GM12891 (cell line): ENCODE measurements at regions not wholly inside any gene's neighbourhood (a gene's known extent, or its start where the extent isn't known, plus 50 kb on each side); places are given as distances from the start of the nearest gene placed in this dataset.

Experiments used
- DNase-seq: peaks from one replicate; pipeline ENCODE4 v3.0.0; 2011; ENCODE audit warnings: low spot score; ENCODE audit not compliant: insufficient read length
- FAIRE-seq: peaks from 2 replicates; lab custom pipeline; 2011; peaks lifted over from hg19 to GRCh38; lab: Jason Lieb, UNC
- PAX5 ChIP-seq: IDR thresholded peaks from 2 replicates; pipeline ENCODE4 v1.6.1; 2011; ENCODE audit warnings: low read length, moderate library complexity, mild to moderate bottlenecking; ENCODE audit not compliant: insufficient read depth, severe bottlenecking
- POLR2A ChIP-seq: IDR thresholded peaks from 2 replicates; pipeline ENCODE4 v1.6.1; 2011; ENCODE audit warnings: low read depth, low read length, control low read depth
- POLR2AphosphoS5 ChIP-seq: IDR thresholded peaks from 2 replicates; pipeline ENCODE4 v1.6.1; 2011; ENCODE audit warnings: low read depth, low read length, control low read depth
- POU2F2 ChIP-seq: IDR thresholded peaks from 2 replicates; pipeline ENCODE4 v1.6.1; 2011; ENCODE audit warnings: low read depth, mild to moderate bottlenecking, control low read depth, low read length, moderate library complexity
- SPI1 ChIP-seq: IDR thresholded peaks from 2 replicates; pipeline ENCODE4 v1.6.1; 2011; ENCODE audit warnings: low read depth, low read length, control low read depth
- TAF1 ChIP-seq: IDR thresholded peaks from 2 replicates; pipeline ENCODE4 v1.6.1; 2011; ENCODE audit warnings: low read depth, low read length, control low read depth

DNA sequence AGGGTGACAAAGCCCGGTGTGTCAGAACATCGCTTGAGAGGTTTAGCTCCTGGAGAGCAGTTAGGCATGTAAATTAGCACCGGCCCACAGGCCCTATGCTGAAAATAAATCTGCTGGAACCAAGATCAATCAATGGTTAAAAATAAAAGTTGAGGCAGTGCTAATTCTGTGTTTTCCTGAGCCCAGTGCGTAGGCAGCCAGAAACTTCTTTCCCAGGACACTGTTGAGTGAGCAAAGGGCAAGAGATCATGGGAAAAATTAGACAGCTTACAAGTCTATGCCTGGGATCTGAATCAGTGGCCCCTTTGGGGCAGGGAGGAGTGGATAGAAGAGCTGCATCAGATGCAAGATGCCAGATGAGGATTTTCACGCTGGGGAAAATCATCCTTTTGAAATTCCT lies 539.2 kb downstream of the BUD13 start:
- DNase-seq (no peak), FAIRE-seq (no peak)
- no peak for TF ChIP-seq SPI1
- TF ChIP-seq TAF1 = no peak
- TF ChIP-seq POLR2AphosphoS5 = no peak
- no peak for TF ChIP-seq POLR2A
- no peak for TF ChIP-seq POU2F2
- TF ChIP-seq PAX5 = no peak

DNA sequence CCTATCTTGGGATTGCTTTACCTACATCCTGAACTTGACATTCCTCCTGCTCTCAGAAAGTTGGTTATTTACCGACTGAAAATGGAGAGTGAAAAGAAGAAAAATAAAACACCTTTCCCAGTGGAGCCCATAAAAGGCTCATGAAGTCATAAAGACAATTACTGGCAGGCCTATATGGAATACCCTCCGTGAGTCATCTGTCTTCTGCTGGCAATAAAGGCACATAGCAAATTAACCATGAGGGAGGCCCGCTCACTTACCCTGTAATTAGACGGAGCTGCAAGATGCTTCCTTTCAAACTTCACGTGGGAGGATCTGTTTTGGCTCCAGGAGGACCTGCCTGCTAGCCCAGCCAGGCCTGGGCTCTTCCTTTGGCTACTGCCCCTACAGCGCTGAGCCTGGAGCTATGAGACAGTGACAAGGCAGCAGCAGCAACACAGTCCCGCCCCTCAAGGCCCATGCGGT lies 540.4 kb downstream of the BUD13 start:
- DNase-seq (no peak), FAIRE-seq (no peak)
- TF ChIP-seq TAF1 = no peak
- TF ChIP-seq POLR2A = no peak
- TF ChIP-seq POLR2AphosphoS5 = no peak
- no peak for TF ChIP-seq POU2F2
- TF ChIP-seq PAX5 = no peak
- no peak for TF ChIP-seq SPI1

DNA sequence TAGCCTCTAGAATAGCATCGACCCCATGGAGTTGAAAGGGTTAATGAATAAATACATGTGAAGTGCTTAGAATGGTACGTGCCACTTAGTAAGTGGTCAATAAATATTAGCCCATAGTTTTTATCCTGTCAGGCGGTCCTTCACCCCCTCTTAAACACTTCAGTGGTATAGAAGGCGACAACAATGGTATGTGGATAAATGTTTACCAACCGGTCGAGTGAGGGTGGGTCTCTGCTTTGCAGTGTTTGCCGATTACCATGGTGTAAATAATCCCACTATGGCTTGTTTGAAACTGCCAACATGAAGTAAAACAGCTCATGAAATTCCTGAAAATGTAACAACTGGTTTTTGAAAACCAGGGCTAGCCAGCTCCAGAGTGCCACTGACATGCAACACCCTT lies 541.2 kb downstream of the BUD13 start:
- TF ChIP-seq POU2F2 = no peak
- TF ChIP-seq POLR2AphosphoS5 = no peak
- no peak for TF ChIP-seq SPI1
- TF ChIP-seq POLR2A = no peak
- no peak for TF ChIP-seq PAX5
- TF ChIP-seq TAF1 = no peak
- FAIRE-seq (no peak), DNase-seq (no peak)

DNA sequence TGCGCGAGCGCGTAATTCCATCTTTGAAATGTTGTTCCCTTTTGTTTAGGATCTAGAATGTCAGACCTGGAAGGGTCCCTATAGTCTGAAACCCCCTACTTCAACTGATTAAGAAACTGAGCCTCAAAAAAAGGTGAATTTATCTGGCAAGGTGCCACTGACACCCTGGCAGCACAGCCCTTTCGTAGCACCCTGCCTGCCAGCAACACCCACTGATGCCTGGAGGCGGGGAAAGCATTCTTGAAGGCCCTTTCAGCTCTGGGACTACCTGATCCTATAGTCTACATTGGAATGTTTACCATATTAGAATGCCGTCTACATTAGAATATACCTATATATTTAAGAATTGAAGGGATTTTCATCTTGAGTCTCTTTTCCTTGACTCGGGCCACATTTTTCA lies 542.3 kb downstream of the BUD13 start:
- TF ChIP-seq SPI1 = no peak
- TF ChIP-seq POU2F2 = no peak
- TF ChIP-seq TAF1 = no peak
- no peak for TF ChIP-seq PAX5
- no peak for TF ChIP-seq POLR2A
- no peak for TF ChIP-seq POLR2AphosphoS5
- FAIRE-seq (no peak), DNase-seq (no peak)

DNA sequence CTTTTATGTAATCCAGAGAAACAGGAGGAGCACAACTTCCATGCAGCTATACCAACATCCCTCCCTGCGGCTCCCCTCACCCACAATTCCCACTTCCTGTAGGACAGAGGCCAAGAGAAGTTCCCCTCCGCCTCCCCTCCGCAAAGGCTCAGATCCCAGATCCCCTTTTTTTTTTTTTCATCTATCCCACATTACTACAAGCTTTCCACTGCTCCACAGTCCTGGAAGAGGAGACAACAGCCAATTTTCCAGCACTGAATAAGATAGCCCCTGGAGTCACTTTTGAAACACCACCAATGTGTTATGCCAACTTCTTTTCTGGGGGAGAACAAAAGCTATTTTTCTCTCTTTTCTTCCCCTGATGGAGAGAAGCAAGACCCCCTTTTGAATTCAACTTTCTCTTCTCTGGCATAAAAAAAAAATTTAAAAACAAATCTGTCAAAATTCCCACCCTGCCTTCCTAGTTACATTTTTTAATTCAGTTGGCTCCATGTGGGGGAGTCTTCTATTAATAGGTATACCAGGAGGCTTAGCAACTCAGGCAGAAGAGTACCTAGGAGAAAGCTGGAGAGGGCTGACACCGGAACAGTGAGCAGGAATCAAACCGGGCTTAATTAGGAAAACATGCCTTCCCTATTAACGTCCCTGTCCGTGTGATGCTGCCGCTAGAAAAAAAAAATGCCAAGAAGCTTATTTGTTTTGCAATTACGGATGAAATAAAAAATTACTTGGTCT lies 543.4 kb downstream of the BUD13 start:
- TF ChIP-seq POLR2A (no peak), POLR2AphosphoS5 (no peak), POU2F2 (no peak), PAX5 (no peak), SPI1 (no peak), TAF1 (no peak)
- no peak for DNase-seq
- FAIRE-seq = no peak

DNA sequence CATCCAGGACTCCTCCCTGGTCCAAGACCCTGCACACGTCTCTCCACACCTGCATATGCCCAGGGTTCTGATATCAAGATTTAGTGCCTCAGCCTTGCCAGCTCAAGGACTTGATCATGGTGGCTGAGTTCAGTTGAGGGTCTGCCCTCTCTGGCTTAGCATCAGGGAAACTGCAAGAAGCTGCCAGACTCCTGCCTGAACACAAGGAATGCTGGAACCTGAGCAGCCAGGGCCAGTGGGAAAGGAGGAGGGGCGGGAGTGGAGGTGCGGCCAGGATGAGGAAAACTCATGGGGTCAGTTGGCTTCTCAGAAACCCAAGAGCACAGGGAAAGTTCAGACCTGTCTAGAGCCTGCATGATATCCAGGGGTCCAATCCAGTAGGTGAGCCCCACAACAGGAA lies 546.1 kb downstream of the BUD13 start:
- DNase-seq = no peak
- TF ChIP-seq POLR2AphosphoS5 = no peak
- no peak for FAIRE-seq

DNA sequence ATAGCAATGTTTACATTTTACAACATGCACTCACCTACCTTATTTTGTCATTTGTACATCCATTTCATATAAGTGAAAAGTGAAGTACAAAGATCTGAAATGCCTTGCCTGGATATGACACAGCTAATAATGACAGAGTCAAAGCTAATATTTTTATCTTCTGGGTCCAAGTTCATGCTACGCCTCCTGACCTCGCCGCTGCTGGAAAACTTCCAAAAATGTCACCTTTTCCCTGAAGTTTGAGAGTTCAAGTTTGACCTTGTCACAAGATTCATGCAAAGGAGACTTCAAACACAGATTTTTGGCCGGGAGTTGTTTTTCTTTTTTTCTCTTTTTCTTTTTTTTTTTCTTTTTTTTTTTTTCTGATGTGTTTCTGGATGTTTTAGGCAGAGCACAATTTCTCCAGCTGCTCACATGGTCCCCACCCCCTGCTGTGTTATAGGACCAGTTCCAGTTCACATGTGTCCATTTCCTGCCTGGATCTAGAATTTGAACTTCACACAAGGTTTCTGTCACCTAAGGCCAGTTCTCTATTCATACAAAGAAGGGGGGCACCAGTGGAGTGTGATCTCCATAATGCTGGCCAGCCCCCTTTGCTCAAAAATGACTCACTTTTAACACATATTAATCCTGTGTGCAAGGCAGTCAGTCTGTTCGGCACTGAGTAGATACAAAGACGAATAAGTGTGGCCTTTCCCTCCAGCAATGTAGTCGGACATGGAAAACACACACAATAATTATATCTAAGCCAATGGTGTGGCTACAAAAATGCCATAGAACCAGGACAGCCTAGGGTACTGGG lies 546.8 kb downstream of the BUD13 start:
- DNase-seq = no peak
- no peak for FAIRE-seq

DNA sequence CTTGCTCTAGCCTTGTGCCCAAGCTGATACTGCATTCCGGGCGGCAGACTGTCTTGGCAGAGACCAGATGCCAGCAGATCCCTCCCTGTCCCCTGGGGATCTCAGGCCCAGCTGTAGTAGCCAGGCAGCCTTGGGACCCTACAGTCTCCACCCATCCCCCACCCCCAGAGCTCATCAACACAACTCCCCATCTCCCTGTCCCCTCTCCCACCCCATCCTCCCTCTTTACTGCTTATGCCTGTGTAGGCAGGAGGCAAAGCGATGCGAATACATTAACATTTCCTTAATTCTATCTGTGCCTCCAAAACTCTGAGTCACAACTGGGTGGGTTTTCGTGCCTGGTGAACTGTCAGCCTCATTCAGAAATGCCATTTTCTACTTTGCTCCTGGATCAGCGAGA lies 547.6 kb downstream of the BUD13 start:
- no peak for FAIRE-seq
- no peak for DNase-seq
- no peak for TF ChIP-seq SPI1
- TF ChIP-seq PAX5 = no peak
- TF ChIP-seq POU2F2 = no peak
- no peak for TF ChIP-seq TAF1
- no peak for TF ChIP-seq POLR2A
- no peak for TF ChIP-seq POLR2AphosphoS5

More for the DNA sequence above, 546.8 kb downstream of the BUD13 start:
- TF ChIP-seq POLR2A (no peak), POU2F2 (no peak), PAX5 (no peak), TAF1 (no peak)

DNA sequence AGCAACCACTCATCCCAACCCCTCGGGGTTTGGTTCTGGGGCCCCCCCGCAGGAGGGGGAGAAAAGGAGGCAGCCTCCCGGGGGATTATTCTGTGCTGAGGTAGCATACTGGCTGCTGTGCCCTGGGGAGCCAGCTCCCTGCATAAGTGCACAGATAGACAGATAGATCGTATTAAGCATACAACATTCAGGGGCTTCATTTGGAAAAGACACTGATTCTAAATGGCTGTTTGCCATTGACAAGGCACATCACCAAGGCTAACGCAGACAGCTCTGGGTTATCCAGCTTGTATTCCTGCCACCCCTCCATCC lies 547.9 kb downstream of the BUD13 start:
- no peak for TF ChIP-seq SPI1
- TF ChIP-seq POU2F2 = no peak
- TF ChIP-seq POLR2AphosphoS5 = no peak
- TF ChIP-seq PAX5 = no peak
- TF ChIP-seq POLR2A = no peak
- no peak for TF ChIP-seq TAF1
- DNase-seq = no peak

DNA sequence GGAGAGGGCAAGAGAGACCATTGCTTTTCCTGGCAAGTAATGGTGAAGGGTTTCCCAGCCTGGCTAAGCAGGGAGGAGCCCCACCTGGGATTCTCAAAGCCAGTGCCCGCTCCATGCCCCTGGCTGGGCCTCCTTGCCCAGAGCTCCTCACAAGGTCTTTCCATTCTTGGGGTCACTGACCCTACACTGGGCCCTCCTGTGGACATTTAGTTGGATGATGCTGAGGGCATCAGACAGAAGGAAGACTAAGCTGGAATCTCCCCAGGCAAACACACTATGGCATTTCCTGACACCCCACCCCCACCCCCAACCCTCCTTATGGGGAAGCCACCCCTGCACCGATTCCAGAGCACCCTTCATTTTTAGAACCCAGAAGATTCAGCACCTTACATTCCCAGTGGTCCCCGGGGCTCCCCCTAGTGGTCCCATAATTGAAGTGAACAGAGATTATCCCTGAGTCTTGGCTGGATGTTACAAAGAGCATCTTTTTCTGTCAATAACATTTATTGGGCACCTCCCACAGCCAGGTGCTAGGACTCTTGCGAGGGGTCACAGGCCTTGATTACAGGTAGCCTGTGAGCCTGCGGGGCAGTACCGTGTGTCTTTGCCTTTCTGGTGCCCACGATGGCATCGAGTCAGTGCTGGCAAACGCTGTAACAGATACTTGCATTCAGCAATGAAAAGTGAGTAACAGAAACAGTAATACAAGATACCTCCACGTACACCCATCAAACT lies 548.5 kb downstream of the BUD13 start:
- no peak for FAIRE-seq
- DNase-seq = peak; percentile 41

More for the DNA sequence above, 547.9 kb downstream of the BUD13 start:
- FAIRE-seq = no peak

More for the DNA sequence above, 548.5 kb downstream of the BUD13 start:
- no peak for TF ChIP-seq POLR2A
- no peak for TF ChIP-seq SPI1
- no peak for TF ChIP-seq PAX5
- TF ChIP-seq TAF1 = no peak
- no peak for TF ChIP-seq POU2F2
- no peak for TF ChIP-seq POLR2AphosphoS5
